Sciatic nerve (tissue), 2 donors: ENCODE measurements at regions not wholly inside any gene's neighbourhood (a gene's known extent, or its start where the extent isn't known, plus 50 kb on each side); places are given as distances from the start of the nearest gene placed in this dataset.
"Not testable (repeated sequence)": the region's sequence is repeated elsewhere in the genome, so short reads cannot be mapped to it uniquely, and the experiment has no call there.

Experiments
- ATAC-seq: fragments of 200-7000 bp; cut with Tn5 transposase; one replicate; pipeline ENCODE4 v1.9.1; 2020; ENCODE audit warnings: mild to moderate bottlenecking, moderate library complexity
- DNase-seq: peaks from one replicate; pipeline ENCODE4 v3.0.0-alpha.2; 2020; ENCODE audit warnings: low spot score
- intact Hi-C: fragments of 100-400 bp; cut with DNase I; formaldehyde crosslinking; loops from one replicate; pipeline ENCODE4 v1.14.2; 2022
- donor health status: DM: no; HTN: no; CAD: no.
- donor health status: DM: no; HTN: no; CAD: no.

- DNase-seq (no peak), ATAC-seq (no peak)
- intact Hi-C loops: no loop called here
Measured at GRCh38 chr10:131833013-131833412, 67.8 kb upstream of the PPP2R2D start.

GRCh38 chr10:131833446-131834080 is 67.2 kb upstream of the PPP2R2D start:
- no peak for ATAC-seq
- DNase-seq: no peak
- intact Hi-C loops: no loop called here

GRCh38 chr10:131834152-131834810 is 66.5 kb upstream of the PPP2R2D start:
- peak; percentile 28 for DNase-seq
- no peak for ATAC-seq
- intact Hi-C loops: no loop called here

GRCh38 chr10:131838966-131839742 is 61.7 kb upstream of the PPP2R2D start:
- intact Hi-C loops: no loop called here
- DNase-seq (peak; percentile 27), ATAC-seq (no peak)

GRCh38 chr10:131839880-131840787 is 60.7 kb upstream of the PPP2R2D start:
- peak; percentile 48 for DNase-seq
- intact Hi-C loops, ATAC-seq: not testable (repeated sequence)

GRCh38 chr10:131840788-131841118 is 60.1 kb upstream of the PPP2R2D start:
- DNase-seq (no peak), ATAC-seq (no peak)
- intact Hi-C loops: no loop called here

- intact Hi-C loops: no loop called here
- ATAC-seq (no peak), DNase-seq (peak; percentile 18)
Measured at GRCh38 chr10:131841131-131841660, 59.6 kb upstream of the PPP2R2D start.

GRCh38 chr10:131841661-131842139 is 59.1 kb upstream of the PPP2R2D start:
- DNase-seq (peak; percentile 53), ATAC-seq (no peak)
- intact Hi-C loops: no loop called here

GRCh38 chr10:131842351-131843088 is 58.3 kb upstream of the PPP2R2D start:
- peak; percentile 21 for DNase-seq
- intact Hi-C loops: no loop called here
- ATAC-seq: no peak

GRCh38 chr10:131843089-131843595 is 57.7 kb upstream of the PPP2R2D start:
- no peak for ATAC-seq

GRCh38 chr10:131843881-131844284 is 56.9 kb upstream of the PPP2R2D start:
- DNase-seq (peak; percentile 26), ATAC-seq (no peak)
- intact Hi-C loops: no loop called here

More at GRCh38 chr10:131843089-131843595, 57.7 kb upstream of the PPP2R2D start:
- intact Hi-C loops: no loop called here
- DNase-seq: peak; percentile 47

- ATAC-seq (no peak), DNase-seq (peak; percentile 23)
- intact Hi-C loops: no loop called here
Measured at GRCh38 chr10:131844529-131845084, 56.2 kb upstream of the PPP2R2D start.

- intact Hi-C loops: no loop called here
- peak; percentile 38 for DNase-seq
- ATAC-seq: no peak
Measured at GRCh38 chr10:131845505-131846239, 55.1 kb upstream of the PPP2R2D start.

- ATAC-seq: no peak
- intact Hi-C loops: no loop called here
- peak; percentile 40 for DNase-seq
Measured at GRCh38 chr10:131846240-131847101, 54.3 kb upstream of the PPP2R2D start.

- intact Hi-C loops: no loop called here
- ATAC-seq: no peak
- peak; percentile 38 for DNase-seq
Measured at GRCh38 chr10:131847241-131847783, 53.5 kb upstream of the PPP2R2D start.

GRCh38 chr10:131848296-131848695 is 52.5 kb upstream of the PPP2R2D start:
- no peak for ATAC-seq
- DNase-seq: peak; percentile 26
- intact Hi-C loops: no loop called here
